ENCODE measurements at regions not wholly inside any gene's neighbourhood (a gene's known extent, or its start where the extent isn't known, plus 50 kb on each side); places are given as distances from the start of the nearest gene placed in this dataset.
"Not testable (repeated sequence)": the region's sequence is repeated elsewhere in the genome, so short reads cannot be mapped to it uniquely, and the experiment has no call there.

DNA sequence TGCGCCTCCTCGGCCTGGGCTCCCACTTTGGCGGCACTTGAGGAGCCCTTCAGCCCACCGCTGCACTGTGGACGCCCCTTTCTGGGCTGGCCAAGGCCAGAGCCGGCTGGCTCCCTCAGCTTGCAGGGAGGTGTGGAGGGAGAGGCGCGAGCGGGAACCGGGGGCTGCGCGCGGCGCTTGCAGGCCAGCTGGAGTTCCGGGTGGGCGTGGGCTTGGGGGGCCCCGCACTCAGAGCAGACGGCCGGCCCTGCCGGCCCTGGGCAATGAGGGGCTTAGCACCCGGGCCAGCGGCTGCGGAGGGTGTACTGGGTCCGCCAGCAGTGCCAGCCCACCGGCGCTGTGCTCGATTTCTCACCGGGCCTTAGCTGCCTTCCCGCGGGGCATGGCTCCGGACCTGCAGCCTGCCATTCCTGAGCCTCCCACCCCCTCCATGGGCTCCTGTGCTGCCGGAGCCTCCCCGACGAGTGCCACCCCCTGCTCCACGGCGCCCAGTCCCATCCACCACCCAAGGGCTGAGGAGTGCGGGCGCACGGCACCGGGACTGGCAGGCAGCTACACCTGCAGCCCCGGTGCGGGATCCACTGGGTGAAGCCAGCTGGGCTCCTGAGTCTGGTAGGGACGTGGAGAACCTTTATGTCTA is 187.7 kb upstream of the KCNH7 start:
- ATAC-seq; H3K36me3 Mint-ChIP-seq (ENCODE audit: low read depth); DNase-seq; H3K27ac Mint-ChIP-seq; H3K4me1 Mint-ChIP-seq; H3K4me3 Mint-ChIP-seq; H3K27me3 Mint-ChIP-seq; H3K9me3 ChIP-seq (ENCODE audit: control insufficient read depth, low read length, poor library complexity, severe bottlenecking): not testable (repeated sequence)

DNA sequence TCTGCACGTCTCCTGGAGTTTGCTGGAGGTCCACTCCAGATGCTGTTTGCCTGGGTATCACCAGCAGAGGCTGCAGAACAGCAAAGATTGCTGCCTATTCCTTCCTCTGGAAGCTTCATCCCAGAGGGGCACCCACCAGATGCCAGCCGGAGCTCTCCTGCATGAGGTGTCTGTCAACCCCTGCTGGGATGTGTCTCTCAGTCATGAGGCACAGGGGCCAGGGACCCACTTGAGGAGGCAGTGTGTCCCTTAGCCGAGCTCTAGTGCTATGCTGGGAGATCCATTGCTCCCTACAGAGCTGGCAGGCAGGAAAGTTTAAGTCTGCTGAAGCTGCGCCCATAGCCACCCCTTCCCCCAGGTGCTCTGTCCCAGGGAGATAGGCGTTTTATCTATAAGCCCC is 178.3 kb upstream of the KCNH7 start:
- ATAC-seq, H3K4me1 Mint-ChIP-seq: not testable (repeated sequence)

GRCh38 chr2:163011000-163011399 is 172.4 kb upstream of the KCNH7 start:
- no peaks in the 10 kb centered on the region for H3K4me1 Mint-ChIP-seq

More for the DNA sequence above, 178.3 kb upstream of the KCNH7 start:
- not testable (repeated sequence) for H3K4me3 Mint-ChIP-seq; H3K27ac Mint-ChIP-seq; H3K9me3 ChIP-seq (ENCODE audit: control insufficient read depth, low read length, poor library complexity, severe bottlenecking); DNase-seq; H3K36me3 Mint-ChIP-seq (ENCODE audit: low read depth); H3K27me3 Mint-ChIP-seq

DNA sequence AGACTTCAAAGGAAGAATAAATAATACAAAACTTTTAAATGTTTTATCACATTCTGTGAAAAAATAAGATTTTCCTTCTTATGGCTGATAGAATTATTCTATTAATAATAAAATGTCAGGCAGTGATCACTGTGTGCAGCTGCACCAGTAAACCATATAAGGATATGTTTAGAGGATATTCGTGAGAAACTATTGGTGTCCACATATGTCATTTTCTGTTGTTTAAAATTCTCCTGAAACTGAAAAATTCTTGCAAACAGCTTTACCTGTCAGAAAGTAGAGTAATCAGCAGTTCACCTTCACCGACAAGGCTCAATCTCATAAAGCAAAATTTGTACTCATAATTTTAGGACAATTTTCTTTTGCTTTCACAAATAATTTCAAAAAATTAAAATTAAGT is 170.1 kb upstream of the KCNH7 start:
- H3K4me1 Mint-ChIP-seq, result no peaks in the 10 kb centered on the region
- no peak for DNase-seq
- H3K27me3 Mint-ChIP-seq, result no peaks in the 10 kb centered on the region
- no peak overlapping the region for H3K27ac Mint-ChIP-seq
- H3K36me3 Mint-ChIP-seq (ENCODE audit: low read depth), result no peaks in the 10 kb centered on the region
- no peak overlapping the region for H3K4me3 Mint-ChIP-seq
- ATAC-seq, result no peak
- no peaks in the 10 kb centered on the region for H3K9me3 ChIP-seq (ENCODE audit: control insufficient read depth, low read length, poor library complexity, severe bottlenecking)

More at GRCh38 chr2:163011000-163011399, 172.4 kb upstream of the KCNH7 start:
- no peaks in the 10 kb centered on the region for H3K36me3 Mint-ChIP-seq (ENCODE audit: low read depth)
- no peaks in the 10 kb centered on the region for H3K27me3 Mint-ChIP-seq
- no peak overlapping the region for H3K27ac Mint-ChIP-seq
- H3K9me3 ChIP-seq (ENCODE audit: control insufficient read depth, low read length, poor library complexity, severe bottlenecking), result no peaks in the 10 kb centered on the region
- DNase-seq, result no peak
- ATAC-seq, result no peak
- H3K4me3 Mint-ChIP-seq, result no peak overlapping the region

- Mint-ChIP-seq H3K27ac (no peak overlapping the region), H3K27me3 (no peaks in the 10 kb centered on the region), H3K36me3 (ENCODE audit: low read depth) (no peaks in the 10 kb centered on the region), H3K4me1 (no peaks in the 10 kb centered on the region), H3K4me3 (no peak overlapping the region)
- ATAC-seq (no peak), DNase-seq (no peak)
- no peaks in the 10 kb centered on the region for H3K9me3 ChIP-seq (ENCODE audit: control insufficient read depth, low read length, poor library complexity, severe bottlenecking)
Measured at GRCh38 chr2:162994718-162995117, 156.2 kb upstream of the KCNH7 start.

- no peak for DNase-seq
- H3K27ac Mint-ChIP-seq, result no peak overlapping the region
- H3K27me3 Mint-ChIP-seq, result no peaks in the 10 kb centered on the region
- no peaks in the 10 kb centered on the region for H3K4me1 Mint-ChIP-seq
- no peak overlapping the region for H3K4me3 Mint-ChIP-seq
- H3K36me3 Mint-ChIP-seq (ENCODE audit: low read depth), result no peaks in the 10 kb centered on the region
- no peak for ATAC-seq
- H3K9me3 ChIP-seq (ENCODE audit: control insufficient read depth, low read length, poor library complexity, severe bottlenecking), result no peaks in the 10 kb centered on the region
Measured at GRCh38 chr2:162992828-162993227, 154.3 kb upstream of the KCNH7 start.

DNA sequence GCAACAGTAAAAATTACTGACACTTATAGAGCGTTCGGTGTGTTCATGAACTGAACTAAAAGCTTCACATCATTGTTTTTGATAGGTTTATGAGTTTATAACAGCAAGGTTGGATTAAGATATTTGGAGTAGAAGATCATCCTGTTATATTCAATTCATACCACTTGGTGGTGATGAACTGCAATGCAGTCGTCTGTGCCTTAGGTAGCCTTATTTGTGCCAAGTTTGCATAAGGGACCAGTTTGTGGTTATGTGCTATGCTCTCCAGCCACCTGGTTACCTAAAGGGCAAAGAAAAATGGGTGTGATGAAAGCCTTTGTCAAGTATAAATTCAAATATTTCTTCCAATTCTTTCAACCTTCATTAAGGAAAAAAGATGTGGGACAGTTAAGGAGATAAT is 150.9 kb upstream of the KCNH7 start:
- Mint-ChIP-seq H3K4me1 (no peaks in the 10 kb centered on the region), H3K36me3 (ENCODE audit: low read depth) (no peaks in the 10 kb centered on the region)
- DNase-seq, result no peak

GRCh38 chr2:162974771-162975170 is 136.2 kb upstream of the KCNH7 start:
- no peak for DNase-seq

More for the DNA sequence above, 150.9 kb upstream of the KCNH7 start:
- ATAC-seq, result no peak
- Mint-ChIP-seq H3K27me3 (no peaks in the 10 kb centered on the region), H3K27ac (no peak overlapping the region), H3K4me3 (no peak overlapping the region)
- no peaks in the 10 kb centered on the region for H3K9me3 ChIP-seq (ENCODE audit: control insufficient read depth, low read length, poor library complexity, severe bottlenecking)

GRCh38 chr2:162972383-162972782 is 133.8 kb upstream of the KCNH7 start:
- no peak for DNase-seq
- no peaks in the 10 kb centered on the region for H3K4me1 Mint-ChIP-seq

More at GRCh38 chr2:162974771-162975170, 136.2 kb upstream of the KCNH7 start:
- Mint-ChIP-seq H3K27me3 (no peaks in the 10 kb centered on the region), H3K4me3 (no peak overlapping the region), H3K27ac (no peak overlapping the region), H3K36me3 (ENCODE audit: low read depth) (no peaks in the 10 kb centered on the region), H3K4me1 (no peaks in the 10 kb centered on the region)
- no peak for ATAC-seq
- H3K9me3 ChIP-seq (ENCODE audit: control insufficient read depth, low read length, poor library complexity, severe bottlenecking), result no peaks in the 10 kb centered on the region

DNA sequence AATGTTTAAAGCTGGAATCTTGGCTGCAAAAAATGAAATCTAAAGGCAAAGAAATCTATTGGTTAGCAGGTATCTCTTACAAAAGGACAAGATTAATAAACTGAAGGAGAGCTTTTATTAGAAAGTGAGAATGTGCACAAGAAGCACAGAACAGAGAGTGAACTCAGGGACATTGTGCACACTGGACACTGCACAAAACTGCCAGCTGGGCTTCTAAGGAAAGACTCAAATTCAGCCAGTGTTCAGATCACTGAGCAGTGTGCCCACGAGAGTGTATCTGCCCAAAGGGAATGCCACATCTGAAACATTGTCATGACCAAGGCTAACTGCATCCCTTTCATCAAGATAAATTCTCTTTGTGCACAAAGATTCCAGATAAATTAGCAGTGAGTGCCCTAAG is 129.7 kb upstream of the KCNH7 start:
- Mint-ChIP-seq H3K36me3 (ENCODE audit: low read depth) (no peaks in the 10 kb centered on the region), H3K4me1 (no peaks in the 10 kb centered on the region), H3K27me3 (no peaks in the 10 kb centered on the region), H3K4me3 (no peak overlapping the region), H3K27ac (no peak overlapping the region)
- DNase-seq (no peak), ATAC-seq (no peak)
- H3K9me3 ChIP-seq (ENCODE audit: control insufficient read depth, low read length, poor library complexity, severe bottlenecking), result no peaks in the 10 kb centered on the region

More at GRCh38 chr2:162972383-162972782, 133.8 kb upstream of the KCNH7 start:
- no peak overlapping the region for H3K4me3 Mint-ChIP-seq
- ATAC-seq, result no peak
- H3K27me3 Mint-ChIP-seq, result no peaks in the 10 kb centered on the region
- H3K36me3 Mint-ChIP-seq (ENCODE audit: low read depth), result no peaks in the 10 kb centered on the region
- H3K27ac Mint-ChIP-seq, result no peak overlapping the region
- H3K9me3 ChIP-seq (ENCODE audit: control insufficient read depth, low read length, poor library complexity, severe bottlenecking), result no peaks in the 10 kb centered on the region

GRCh38 chr2:162967811-162968210 is 129.2 kb upstream of the KCNH7 start:
- ATAC-seq, result no peak
- no peaks in the 10 kb centered on the region for H3K27me3 Mint-ChIP-seq
- H3K9me3 ChIP-seq (ENCODE audit: control insufficient read depth, low read length, poor library complexity, severe bottlenecking), result no peaks in the 10 kb centered on the region
- no peaks in the 10 kb centered on the region for H3K4me1 Mint-ChIP-seq
- DNase-seq, result no peak
- H3K27ac Mint-ChIP-seq, result no peak overlapping the region
- H3K36me3 Mint-ChIP-seq (ENCODE audit: low read depth), result no peaks in the 10 kb centered on the region
- no peak overlapping the region for H3K4me3 Mint-ChIP-seq

- no peak for ATAC-seq
- Mint-ChIP-seq H3K4me3 (no peak overlapping the region), H3K36me3 (ENCODE audit: low read depth) (no peaks in the 10 kb centered on the region), H3K27ac (no peak overlapping the region), H3K27me3 (no peaks in the 10 kb centered on the region), H3K4me1 (no peaks in the 10 kb centered on the region)
- no peak for DNase-seq
- H3K9me3 ChIP-seq (ENCODE audit: control insufficient read depth, low read length, poor library complexity, severe bottlenecking), result no peaks in the 10 kb centered on the region
Measured at GRCh38 chr2:162967147-162967546, 128.6 kb upstream of the KCNH7 start.

GRCh38 chr2:162965191-162965590 is 126.6 kb upstream of the KCNH7 start:
- Mint-ChIP-seq H3K27ac (no peak overlapping the region), H3K4me3 (no peak overlapping the region), H3K27me3 (no peaks in the 10 kb centered on the region), H3K36me3 (ENCODE audit: low read depth) (no peaks in the 10 kb centered on the region), H3K4me1 (no peaks in the 10 kb centered on the region)
- DNase-seq (no peak), ATAC-seq (no peak)
- H3K9me3 ChIP-seq (ENCODE audit: control insufficient read depth, low read length, poor library complexity, severe bottlenecking), result no peaks in the 10 kb centered on the region

DNA sequence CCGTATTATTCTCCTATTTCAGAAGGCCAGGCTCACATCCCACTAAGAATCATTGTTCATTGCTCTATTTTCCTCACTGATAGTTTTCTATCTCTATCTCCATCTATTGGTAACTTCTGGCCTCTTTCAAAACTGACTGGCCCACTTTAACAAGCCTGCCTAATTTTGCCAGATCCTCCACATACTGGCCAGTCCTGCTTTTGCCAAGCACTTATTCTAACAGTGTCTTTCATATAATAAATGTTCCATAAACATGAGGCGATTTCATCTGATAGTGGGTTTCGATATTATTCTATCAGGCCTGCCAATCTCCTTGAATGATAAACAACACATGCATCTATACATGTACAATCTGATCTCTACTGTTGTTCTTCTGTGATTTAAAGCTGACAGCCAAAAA is 125.9 kb upstream of the KCNH7 start:
- DNase-seq (no peak), ATAC-seq (no peak)
- no peaks in the 10 kb centered on the region for H3K4me1 Mint-ChIP-seq
- no peaks in the 10 kb centered on the region for H3K27me3 Mint-ChIP-seq
- H3K36me3 Mint-ChIP-seq (ENCODE audit: low read depth), result no peaks in the 10 kb centered on the region
- H3K9me3 ChIP-seq (ENCODE audit: control insufficient read depth, low read length, poor library complexity, severe bottlenecking), result no peaks in the 10 kb centered on the region
- no peak overlapping the region for H3K4me3 Mint-ChIP-seq
- H3K27ac Mint-ChIP-seq, result no peak overlapping the region

All from T-helper 17 cell (primary cell).